Ovary (tissue), 7 donors: ENCODE measurements at regions not wholly inside any gene's neighbourhood (a gene's known extent, or its start where the extent isn't known, plus 50 kb on each side); places are given as distances from the start of the nearest gene placed in this dataset.

Source experiments
- DNase-seq, 5 donors: peaks; one replicate each; pipeline ENCODE4 v3.0.0-alpha.2; 2019 to 2020
- H3K27ac ChIP-seq, 2 donors: fragments of 200-600 bp; one replicate each; pipeline versions ENCODE4 v1.5.1 to v1.8.0; 2019 to 2022
- H3K27me3 ChIP-seq: fragments of 200-600 bp; one replicate; pipeline ENCODE4 v1.8.0; 2022
- H3K36me3 ChIP-seq: fragments of 200-600 bp; sonication (generic); one replicate; pipeline ENCODE4 v1.5.1; 2019
- H3K4me1 ChIP-seq: one replicate; pipeline ENCODE4 v1.8.1; 2013; ENCODE audit warnings: mild to moderate bottlenecking, moderate library complexity; ENCODE audit not compliant: insufficient read depth
- H3K4me3 ChIP-seq: fragments of 200-600 bp; sonication (generic); one replicate; pipeline ENCODE4 v1.5.1; 2017
- H3K9me3 ChIP-seq, 2 donors: fragments of 200-600 bp in 1 of 2; sonication (generic) in 1 of 2; one replicate each; pipeline versions ENCODE4 v1.5.1 to v1.8.1; 2013 to 2019; ENCODE audit warnings: mild to moderate bottlenecking in 1 of 2, moderate library complexity in 1 of 2
- EP300 ChIP-seq: sonication (generic); formaldehyde crosslinking; IDR thresholded peaks from one replicate; pipeline ENCODE4 v1.6.1; 2017; ENCODE audit warnings: antibody characterized with exemption
- POLR2A ChIP-seq: fragments of 450-650 bp; IDR thresholded peaks from one replicate; pipeline ENCODE4 v1.6.1; 2017; ENCODE audit warnings: antibody characterized with exemption, mild to moderate bottlenecking, moderate library complexity
- WGBS, 3 donors: extraction: QIAGEN DNeasy Blood & Tissue Kit in 1 of 3; methylation state at CpG; one replicate each; pipeline versions ENCODE4 v1.1.5 to v1.1.7; 2013 to 2017; 5-methylcytosine and 5-hydroxymethylcytosine counted together
- intact Hi-C, 4 donors: fragments of 100-400 bp; cut with DNase I; formaldehyde crosslinking; loops; one replicate each; pipeline versions ENCODE4 v1.11.0 to v1.15.1; 2022 to 2023
- TF ChIP-seq, protein P1 (sequence below), 3 donors: fragments of 450-650 bp in 2 of 3; fragments of 200-600 bp in 1 of 3; IDR thresholded peaks; one replicate each; pipeline versions ENCODE4 v1.5.1 to v1.8.0; 2016 to 2022; ENCODE audit warnings: antibody characterized with exemption in 3 of 3, mild to moderate bottlenecking in 1 of 3
- donor health status: DM: no; HTN: no; CAD: no; lungs with moderate emphysema.
- donor health status: DM: no; HTN: no; CAD: no.
- donor health status: Bipolar disorder and iron deficiency.
- donor health status: DM: no; HTN: no; CAD: no.
- donor health status: DM: yes; HTN: yes; CAD: no.

DNA sequence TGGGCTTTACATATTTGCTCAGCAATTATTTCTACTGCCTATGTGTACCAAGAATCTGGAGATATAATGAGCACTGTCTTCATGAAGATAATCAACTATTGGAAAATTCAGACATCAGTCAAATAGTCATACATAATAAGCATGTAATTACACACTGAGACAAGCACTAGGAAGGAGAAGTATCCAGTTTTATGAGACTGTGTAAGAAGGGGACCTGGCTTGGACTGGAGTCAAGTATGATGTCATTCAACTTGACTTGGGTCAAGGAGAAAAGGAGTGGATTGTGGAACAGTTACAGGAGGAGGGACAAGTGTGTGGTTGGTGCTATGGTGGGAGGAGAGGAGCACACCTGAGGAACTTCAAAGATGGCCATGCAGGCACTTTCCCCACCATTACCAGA lies 419.8 kb upstream of the TRIB2 start:
- intact Hi-C loops: no loop called here
- TF ChIP-seq POLR2A (no peak), EP300 (no peak)
- TF ChIP-seq, protein P1, sequence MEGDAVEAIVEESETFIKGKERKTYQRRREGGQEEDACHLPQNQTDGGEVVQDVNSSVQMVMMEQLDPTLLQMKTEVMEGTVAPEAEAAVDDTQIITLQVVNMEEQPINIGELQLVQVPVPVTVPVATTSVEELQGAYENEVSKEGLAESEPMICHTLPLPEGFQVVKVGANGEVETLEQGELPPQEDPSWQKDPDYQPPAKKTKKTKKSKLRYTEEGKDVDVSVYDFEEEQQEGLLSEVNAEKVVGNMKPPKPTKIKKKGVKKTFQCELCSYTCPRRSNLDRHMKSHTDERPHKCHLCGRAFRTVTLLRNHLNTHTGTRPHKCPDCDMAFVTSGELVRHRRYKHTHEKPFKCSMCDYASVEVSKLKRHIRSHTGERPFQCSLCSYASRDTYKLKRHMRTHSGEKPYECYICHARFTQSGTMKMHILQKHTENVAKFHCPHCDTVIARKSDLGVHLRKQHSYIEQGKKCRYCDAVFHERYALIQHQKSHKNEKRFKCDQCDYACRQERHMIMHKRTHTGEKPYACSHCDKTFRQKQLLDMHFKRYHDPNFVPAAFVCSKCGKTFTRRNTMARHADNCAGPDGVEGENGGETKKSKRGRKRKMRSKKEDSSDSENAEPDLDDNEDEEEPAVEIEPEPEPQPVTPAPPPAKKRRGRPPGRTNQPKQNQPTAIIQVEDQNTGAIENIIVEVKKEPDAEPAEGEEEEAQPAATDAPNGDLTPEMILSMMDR (IDR thresholded peaks at IDR 0.05): no peak
- Histone ChIP-seq H3K27ac (no peak overlapping the region), H3K4me1 (no peaks in the 10 kb centered on the region), H3K36me3 (no peaks in the 10 kb centered on the region), H3K9me3 (no peaks in the 10 kb centered on the region), H3K4me3 (no peak overlapping the region), H3K27me3 (no peaks in the 10 kb centered on the region)
- no peak for DNase-seq

DNA sequence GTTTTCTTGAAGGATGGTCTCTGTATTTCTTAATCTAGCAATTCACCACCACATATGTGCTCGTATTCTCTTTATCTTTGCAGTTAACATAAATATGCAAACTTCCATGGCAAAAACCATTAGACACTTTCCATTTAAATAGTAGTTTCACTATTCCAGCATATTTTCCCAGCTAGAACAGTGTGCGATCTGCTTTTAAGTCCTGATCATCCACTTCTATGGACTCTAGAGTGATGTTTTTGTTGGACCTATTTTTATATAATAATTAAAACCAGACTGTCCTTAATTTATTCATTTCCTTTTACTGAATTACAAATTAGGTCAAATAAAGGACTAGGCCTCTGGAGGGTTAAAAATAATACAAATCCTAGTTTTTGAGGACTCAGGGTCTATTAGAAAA lies 418.4 kb upstream of the TRIB2 start:
- H3K27me3 ChIP-seq: no peaks in the 10 kb centered on the region
- no peaks in the 10 kb centered on the region for H3K36me3 ChIP-seq
- H3K4me1 ChIP-seq: no peaks in the 10 kb centered on the region
- H3K27ac ChIP-seq: no peak overlapping the region
- H3K4me3 ChIP-seq: no peak overlapping the region
- WGBS, 3 donors: 80 to 85% (median 85%) methylated on average over 2 of the region's 2 CpGs
- intact Hi-C loops: no loop called here
- TF ChIP-seq, protein P1 (IDR thresholded peaks at IDR 0.05): no peak
- no peak for TF ChIP-seq POLR2A
- TF ChIP-seq EP300: no peak
- DNase-seq: no peak
- H3K9me3 ChIP-seq: no peaks in the 10 kb centered on the region

DNA sequence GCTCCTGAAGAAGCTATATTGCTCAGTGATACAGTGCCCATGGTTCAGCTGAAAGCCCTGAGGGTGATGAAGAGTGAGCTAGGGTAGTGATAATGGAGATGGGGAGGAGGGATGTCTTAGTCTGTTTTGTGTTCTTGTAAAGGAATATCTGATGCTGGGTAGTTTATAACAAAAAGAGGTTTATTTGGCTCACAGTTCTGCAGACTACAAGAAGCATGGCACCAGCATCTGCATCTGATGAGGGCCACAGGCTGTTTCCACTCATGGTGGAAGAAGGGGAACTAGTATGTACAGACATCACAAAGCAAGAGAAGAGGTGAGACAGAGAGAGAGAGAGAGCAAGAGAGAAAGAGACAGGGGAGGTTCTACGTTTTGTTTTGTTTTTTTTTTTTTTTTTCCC lies 417.3 kb upstream of the TRIB2 start:
- 65 to 71% (median 67%) methylated on average over 1 of the region's 1 CpG for WGBS, 3 donors

DNA sequence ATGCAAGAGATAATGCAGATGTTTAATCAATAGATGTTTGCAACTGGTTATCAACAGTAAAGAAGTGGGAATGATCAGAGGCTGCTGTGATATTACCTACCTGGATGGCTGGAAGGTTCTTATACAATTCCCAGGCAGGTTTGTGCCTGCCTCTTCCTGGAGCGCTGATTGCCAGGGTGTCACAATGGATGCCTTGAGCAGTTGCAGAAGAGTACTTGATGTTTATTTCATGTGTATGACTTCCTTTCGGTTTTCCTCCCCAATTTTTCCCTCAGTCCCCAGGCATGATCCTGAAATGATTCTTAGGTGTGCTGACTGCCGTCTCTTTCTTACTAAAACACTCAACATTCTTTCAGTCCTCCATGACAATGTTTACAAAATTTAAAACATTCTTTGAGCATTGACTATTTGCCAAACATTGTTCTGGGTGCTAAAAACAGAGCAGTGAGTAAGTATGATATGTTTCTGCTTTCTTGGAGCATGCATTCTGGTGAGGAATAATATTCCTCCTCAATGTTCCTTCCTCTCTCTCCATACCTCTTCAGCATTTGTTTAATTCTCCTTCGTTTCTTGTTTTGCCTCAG lies 416.6 kb upstream of the TRIB2 start:
- intact Hi-C loops: no loop called here
- TF ChIP-seq EP300: no peak
- no peak for TF ChIP-seq POLR2A
- TF ChIP-seq, protein P1 (IDR thresholded peaks at IDR 0.05): no peak
- Histone ChIP-seq H3K27ac (no peak overlapping the region), H3K9me3 (no peaks in the 10 kb centered on the region), H3K4me1 (no peaks in the 10 kb centered on the region), H3K27me3 (no peaks in the 10 kb centered on the region), H3K36me3 (no peaks in the 10 kb centered on the region), H3K4me3 (no peak overlapping the region)
- 53 to 65% (median 57%) methylated on average over 4 of the region's 4 CpGs for WGBS, 3 donors
- no peak for DNase-seq

More for the DNA sequence above, 417.3 kb upstream of the TRIB2 start:
- no peak overlapping the region for H3K27ac ChIP-seq
- H3K9me3 ChIP-seq: no peaks in the 10 kb centered on the region
- H3K27me3 ChIP-seq: no peaks in the 10 kb centered on the region
- no peaks in the 10 kb centered on the region for H3K4me1 ChIP-seq
- H3K4me3 ChIP-seq: no peak overlapping the region
- intact Hi-C loops: no loop called here
- H3K36me3 ChIP-seq: no peaks in the 10 kb centered on the region
- TF ChIP-seq EP300: no peak
- TF ChIP-seq, protein P1 (IDR thresholded peaks at IDR 0.05): no peak
- DNase-seq: no peak

DNA sequence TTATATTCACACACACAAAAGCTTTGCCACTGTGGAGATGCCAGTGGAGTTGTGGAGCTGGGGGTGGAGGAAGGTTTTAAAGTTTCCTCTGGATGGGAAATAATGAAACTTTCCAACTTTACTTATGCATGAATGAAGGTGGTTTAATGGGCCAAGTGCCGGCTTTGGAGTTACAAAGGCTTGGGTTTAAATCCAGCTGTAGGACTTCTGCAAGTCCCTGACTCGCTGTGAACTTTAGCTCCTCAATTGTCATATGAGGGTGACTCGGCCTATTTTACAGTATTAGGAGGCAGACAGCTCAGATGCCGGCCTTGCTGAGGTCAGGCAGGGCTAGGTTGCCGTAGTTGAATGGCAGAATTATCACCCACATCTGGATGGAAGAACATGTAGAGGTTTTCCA lies 415.8 kb upstream of the TRIB2 start:
- WGBS, 3 donors: 93 to 99% (median 96%) methylated on average over 5 of the region's 5 CpGs
- no peaks in the 10 kb centered on the region for H3K4me1 ChIP-seq
- intact Hi-C loops: no loop called here
- TF ChIP-seq, protein P1 (IDR thresholded peaks at IDR 0.05): no peak
- TF ChIP-seq POLR2A (no peak), EP300 (no peak)
- H3K9me3 ChIP-seq: no peaks in the 10 kb centered on the region
- H3K27me3 ChIP-seq: no peaks in the 10 kb centered on the region
- H3K27ac ChIP-seq: no peak overlapping the region
- no peak for DNase-seq
- H3K36me3 ChIP-seq: no peaks in the 10 kb centered on the region
- H3K4me3 ChIP-seq: no peak overlapping the region
